ENCODE measurements at regions not wholly inside any gene's neighbourhood (a gene's known extent, or its start where the extent isn't known, plus 50 kb on each side); places are given as distances from the start of the nearest gene placed in this dataset.

GRCh38 chr15:53225781-53226180 lies 435.6 kb upstream of the ONECUT1 start:
- Histone ChIP-seq H3K4me3 (ENCODE audit: low read depth in 1 of 2, low read length in 2 of 2) (no peak overlapping the region), H3K9ac (ENCODE audit: low read depth in 1 of 2, low read length in 2 of 2) (no peak overlapping the region)

GRCh38 chr15:53224371-53224770 lies 434.2 kb upstream of the ONECUT1 start:
- Histone ChIP-seq H3K4me3 (ENCODE audit: low read depth in 1 of 2, low read length in 2 of 2) (no peak overlapping the region), H3K27ac (ENCODE audit: low read depth, low read length) (no peak overlapping the region), H3K9ac (ENCODE audit: low read depth in 1 of 2, low read length in 2 of 2) (no peak overlapping the region), H3K9me3 (ENCODE audit: control insufficient read depth in 1 of 2, low read length in 2 of 2) (no peaks in the 10 kb centered on the region), H3K27me3 (ENCODE audit: control insufficient read depth in 1 of 2, insufficient read depth in 2 of 2, low read length in 2 of 2) (no peaks in the 10 kb centered on the region), H3K4me1 (ENCODE audit: control insufficient read depth in 1 of 2, insufficient read depth in 2 of 2, low read length in 2 of 2) (no peaks in the 10 kb centered on the region), H3K36me3 (ENCODE audit: control insufficient read depth in 1 of 2, insufficient read depth in 2 of 2, low read length in 2 of 2) (no peaks in the 10 kb centered on the region)

More at GRCh38 chr15:53225781-53226180, 435.6 kb upstream of the ONECUT1 start:
- Histone ChIP-seq H3K27me3 (ENCODE audit: control insufficient read depth in 1 of 2, insufficient read depth in 2 of 2, low read length in 2 of 2) (no peaks in the 10 kb centered on the region), H3K27ac (ENCODE audit: low read depth, low read length) (no peak overlapping the region), H3K4me1 (ENCODE audit: control insufficient read depth in 1 of 2, insufficient read depth in 2 of 2, low read length in 2 of 2) (no peaks in the 10 kb centered on the region), H3K36me3 (ENCODE audit: control insufficient read depth in 1 of 2, insufficient read depth in 2 of 2, low read length in 2 of 2) (no peaks in the 10 kb centered on the region), H3K9me3 (ENCODE audit: control insufficient read depth in 1 of 2, low read length in 2 of 2) (no peaks in the 10 kb centered on the region)

- Histone ChIP-seq H3K36me3 (ENCODE audit: control insufficient read depth in 1 of 2, insufficient read depth in 2 of 2, low read length in 2 of 2) (no peaks in the 10 kb centered on the region), H3K9me3 (ENCODE audit: control insufficient read depth in 1 of 2, low read length in 2 of 2) (no peaks in the 10 kb centered on the region), H3K4me3 (ENCODE audit: low read depth in 1 of 2, low read length in 2 of 2) (no peak overlapping the region), H3K9ac (ENCODE audit: low read depth in 1 of 2, low read length in 2 of 2) (no peak overlapping the region), H3K4me1 (ENCODE audit: control insufficient read depth in 1 of 2, insufficient read depth in 2 of 2, low read length in 2 of 2) (no peaks in the 10 kb centered on the region), H3K27ac (ENCODE audit: low read depth, low read length) (no peak overlapping the region), H3K27me3 (ENCODE audit: control insufficient read depth in 1 of 2, insufficient read depth in 2 of 2, low read length in 2 of 2) (no peaks in the 10 kb centered on the region)
Observed at GRCh38 chr15:53223815-53224214, 433.7 kb upstream of the ONECUT1 start.

- Histone ChIP-seq H3K9ac (ENCODE audit: low read depth in 1 of 2, low read length in 2 of 2) (no peak overlapping the region), H3K27me3 (ENCODE audit: control insufficient read depth in 1 of 2, insufficient read depth in 2 of 2, low read length in 2 of 2) (no peaks in the 10 kb centered on the region), H3K27ac (ENCODE audit: low read depth, low read length) (no peak overlapping the region), H3K9me3 (ENCODE audit: control insufficient read depth in 1 of 2, low read length in 2 of 2) (no peaks in the 10 kb centered on the region), H3K4me3 (ENCODE audit: low read depth in 1 of 2, low read length in 2 of 2) (no peak overlapping the region), H3K4me1 (ENCODE audit: control insufficient read depth in 1 of 2, insufficient read depth in 2 of 2, low read length in 2 of 2) (no peaks in the 10 kb centered on the region), H3K36me3 (ENCODE audit: control insufficient read depth in 1 of 2, insufficient read depth in 2 of 2, low read length in 2 of 2) (no peaks in the 10 kb centered on the region)
Observed at GRCh38 chr15:53218666-53219580, 428.8 kb upstream of the ONECUT1 start.

- Histone ChIP-seq H3K27ac (ENCODE audit: low read depth, low read length) (no peak overlapping the region), H3K4me1 (ENCODE audit: control insufficient read depth in 1 of 2, insufficient read depth in 2 of 2, low read length in 2 of 2) (no peaks in the 10 kb centered on the region), H3K4me3 (ENCODE audit: low read depth in 1 of 2, low read length in 2 of 2) (no peak overlapping the region), H3K9me3 (ENCODE audit: control insufficient read depth in 1 of 2, low read length in 2 of 2) (no peaks in the 10 kb centered on the region), H3K27me3 (ENCODE audit: control insufficient read depth in 1 of 2, insufficient read depth in 2 of 2, low read length in 2 of 2) (peaks cover 0 to 3% of the 10 kb centered on the region in 2 donors), H3K36me3 (ENCODE audit: control insufficient read depth in 1 of 2, insufficient read depth in 2 of 2, low read length in 2 of 2) (no peaks in the 10 kb centered on the region), H3K9ac (ENCODE audit: low read depth in 1 of 2, low read length in 2 of 2) (no peak overlapping the region)
Observed at GRCh38 chr15:53216036-53216435, 425.9 kb upstream of the ONECUT1 start.

- Histone ChIP-seq H3K27ac (ENCODE audit: low read depth, low read length) (no peak overlapping the region), H3K27me3 (ENCODE audit: control insufficient read depth in 1 of 2, insufficient read depth in 2 of 2, low read length in 2 of 2) (peaks cover 0 to 3% of the 10 kb centered on the region in 2 donors), H3K9me3 (ENCODE audit: control insufficient read depth in 1 of 2, low read length in 2 of 2) (no peaks in the 10 kb centered on the region), H3K4me3 (ENCODE audit: low read depth in 1 of 2, low read length in 2 of 2) (no peak overlapping the region), H3K9ac (ENCODE audit: low read depth in 1 of 2, low read length in 2 of 2) (no peak overlapping the region), H3K4me1 (ENCODE audit: control insufficient read depth in 1 of 2, insufficient read depth in 2 of 2, low read length in 2 of 2) (no peaks in the 10 kb centered on the region), H3K36me3 (ENCODE audit: control insufficient read depth in 1 of 2, insufficient read depth in 2 of 2, low read length in 2 of 2) (no peaks in the 10 kb centered on the region)
Observed at GRCh38 chr15:53213336-53213735, 423.2 kb upstream of the ONECUT1 start.

GRCh38 chr15:53212785-53213184 lies 422.6 kb upstream of the ONECUT1 start:
- H3K4me3 ChIP-seq (ENCODE audit: low read depth in 1 of 2, low read length in 2 of 2): no peak overlapping the region
- no peak overlapping the region for H3K27ac ChIP-seq (ENCODE audit: low read depth, low read length)
- no peaks in the 10 kb centered on the region for H3K36me3 ChIP-seq (ENCODE audit: control insufficient read depth in 1 of 2, insufficient read depth in 2 of 2, low read length in 2 of 2)
- no peaks in the 10 kb centered on the region for H3K9me3 ChIP-seq (ENCODE audit: control insufficient read depth in 1 of 2, low read length in 2 of 2)
- H3K9ac ChIP-seq (ENCODE audit: low read depth in 1 of 2, low read length in 2 of 2): no peak overlapping the region
- peaks cover 0 to 3% of the 10 kb centered on the region in 2 donors for H3K27me3 ChIP-seq (ENCODE audit: control insufficient read depth in 1 of 2, insufficient read depth in 2 of 2, low read length in 2 of 2)
- H3K4me1 ChIP-seq (ENCODE audit: control insufficient read depth in 1 of 2, insufficient read depth in 2 of 2, low read length in 2 of 2): no peaks in the 10 kb centered on the region

GRCh38 chr15:53210653-53211052 lies 420.5 kb upstream of the ONECUT1 start:
- Histone ChIP-seq H3K36me3 (ENCODE audit: control insufficient read depth in 1 of 2, insufficient read depth in 2 of 2, low read length in 2 of 2) (no peaks in the 10 kb centered on the region), H3K9me3 (ENCODE audit: control insufficient read depth in 1 of 2, low read length in 2 of 2) (no peaks in the 10 kb centered on the region), H3K27me3 (ENCODE audit: control insufficient read depth in 1 of 2, insufficient read depth in 2 of 2, low read length in 2 of 2) (peaks cover 0 to 3% of the 10 kb centered on the region in 2 donors), H3K4me3 (ENCODE audit: low read depth in 1 of 2, low read length in 2 of 2) (no peak overlapping the region), H3K4me1 (ENCODE audit: control insufficient read depth in 1 of 2, insufficient read depth in 2 of 2, low read length in 2 of 2) (no peaks in the 10 kb centered on the region), H3K9ac (ENCODE audit: low read depth in 1 of 2, low read length in 2 of 2) (no peak overlapping the region), H3K27ac (ENCODE audit: low read depth, low read length) (no peak overlapping the region)

- no peak overlapping the region for H3K27ac ChIP-seq (ENCODE audit: low read depth, low read length)
- H3K27me3 ChIP-seq (ENCODE audit: control insufficient read depth in 1 of 2, insufficient read depth in 2 of 2, low read length in 2 of 2): peaks cover 0 to 3% of the 10 kb centered on the region in 2 donors
- H3K36me3 ChIP-seq (ENCODE audit: control insufficient read depth in 1 of 2, insufficient read depth in 2 of 2, low read length in 2 of 2): no peaks in the 10 kb centered on the region
- H3K9me3 ChIP-seq (ENCODE audit: control insufficient read depth in 1 of 2, low read length in 2 of 2): no peaks in the 10 kb centered on the region
- no peaks in the 10 kb centered on the region for H3K4me1 ChIP-seq (ENCODE audit: control insufficient read depth in 1 of 2, insufficient read depth in 2 of 2, low read length in 2 of 2)
- H3K9ac ChIP-seq (ENCODE audit: low read depth in 1 of 2, low read length in 2 of 2): no peak overlapping the region
- no peak overlapping the region for H3K4me3 ChIP-seq (ENCODE audit: low read depth in 1 of 2, low read length in 2 of 2)
Observed at GRCh38 chr15:53209396-53210042, 419.4 kb upstream of the ONECUT1 start.

GRCh38 chr15:53208751-53209150 lies 418.6 kb upstream of the ONECUT1 start:
- peaks cover 0 to 3% of the 10 kb centered on the region in 2 donors for H3K27me3 ChIP-seq (ENCODE audit: control insufficient read depth in 1 of 2, insufficient read depth in 2 of 2, low read length in 2 of 2)
- no peaks in the 10 kb centered on the region for H3K36me3 ChIP-seq (ENCODE audit: control insufficient read depth in 1 of 2, insufficient read depth in 2 of 2, low read length in 2 of 2)

More at GRCh38 chr15:53208751-53209150, 418.6 kb upstream of the ONECUT1 start:
- Histone ChIP-seq H3K9ac (ENCODE audit: low read depth in 1 of 2, low read length in 2 of 2) (no peak overlapping the region), H3K9me3 (ENCODE audit: control insufficient read depth in 1 of 2, low read length in 2 of 2) (no peaks in the 10 kb centered on the region), H3K4me1 (ENCODE audit: control insufficient read depth in 1 of 2, insufficient read depth in 2 of 2, low read length in 2 of 2) (no peaks in the 10 kb centered on the region), H3K4me3 (ENCODE audit: low read depth in 1 of 2, low read length in 2 of 2) (no peak overlapping the region), H3K27ac (ENCODE audit: low read depth, low read length) (no peak overlapping the region)
